Spleen (tissue), 11 donors: ENCODE measurements at regions not wholly inside any gene's neighbourhood (a gene's known extent, or its start where the extent isn't known, plus 50 kb on each side); places are given as distances from the start of the nearest gene placed in this dataset.

ENCODE experiments used
- DNase-seq: peaks from one replicate; pipeline ENCODE4 v3.0.0-alpha.2; 2020
- H3K27ac ChIP-seq, 8 donors: fragments of 200-600 bp; sonication (generic) in 7 of 8; 1 replicate in 4 of 8; 2 replicates in 4 of 8; pipeline versions ENCODE4 v1.5.0 to v1.8.0; 2016 to 2021; ENCODE audit warnings: inconsistent platforms in 4 of 8, mild to moderate bottlenecking in 4 of 8, moderate library complexity in 1 of 8
- H3K27me3 ChIP-seq, 7 donors: fragments of 200-600 bp; sonication (generic) in 6 of 7; replicated peaks in 1 of 7; 1 replicate in 4 of 7; 2 replicates in 3 of 7; pipeline versions ENCODE4 v1.5.0 to v1.8.0; 2016 to 2021; ENCODE audit warnings: inconsistent platforms in 3 of 7, mild to moderate bottlenecking in 1 of 7
- H3K36me3 ChIP-seq, 6 donors: fragments of 200-600 bp; sonication (generic) in 5 of 6; 1 replicate in 4 of 6; 2 replicates in 2 of 6; pipeline versions ENCODE4 v1.5.0 to v1.8.0; 2016 to 2021; ENCODE audit warnings: inconsistent platforms in 2 of 6
- H3K4me1 ChIP-seq, 6 donors: fragments of 200-600 bp; sonication (generic) in 5 of 6; 1 replicate in 3 of 6; 2 replicates in 3 of 6; pipeline versions ENCODE4 v1.5.0 to v1.8.0; 2016 to 2021; ENCODE audit warnings: inconsistent platforms in 3 of 6
- H3K4me3 ChIP-seq, 8 donors: fragments of 200-600 bp; sonication (generic) in 7 of 8; 1 replicate in 4 of 8; 2 replicates in 4 of 8; pipeline versions ENCODE4 v1.5.0 to v1.8.0; 2016 to 2021; ENCODE audit warnings: inconsistent platforms in 4 of 8, mild to moderate bottlenecking in 4 of 8, moderate library complexity in 2 of 8
- H3K9me3 ChIP-seq, 8 donors: fragments of 200-600 bp; sonication (generic) in 7 of 8; 1 replicate in 4 of 8; 2 replicates in 4 of 8; pipeline versions ENCODE4 v1.5.0 to v1.8.0; 2016 to 2021; ENCODE audit warnings: inconsistent platforms in 4 of 8
- POLR2A ChIP-seq, 3 donors: fragments of 450-650 bp; IDR thresholded peaks; one replicate each; pipeline ENCODE4 v1.5.1; 2017; ENCODE audit warnings: antibody characterized with exemption in 3 of 3, mild to moderate bottlenecking in 1 of 3
- POLR2AphosphoS5 ChIP-seq, 3 donors: sonication (generic); formaldehyde crosslinking; IDR thresholded peaks; one replicate each; pipeline ENCODE4 v1.5.1; 2017; ENCODE audit warnings: antibody characterized with exemption in 3 of 3
- WGBS, 5 donors: extraction: QIAGEN DNeasy Blood & Tissue Kit in 3 of 5; methylation state at CpG; one replicate each; pipeline versions ENCODE4 v1.1.5 to v1.1.7; 2013 to 2018; 5-methylcytosine and 5-hydroxymethylcytosine counted together
- intact Hi-C: fragments of 100-400 bp; cut with DNase I; formaldehyde crosslinking; loops from one replicate; pipeline ENCODE4 v1.15.0; 2023; ENCODE audit warnings: low total_unique reads
- TF ChIP-seq, protein P1 (sequence below), 11 experiments: fragments of 200-600 bp in 7 of 11; fragments of 450-650 bp in 4 of 11; sonication (generic) in 4 of 11; IDR thresholded peaks in 8 of 11; conservative IDR thresholded peaks in 3 of 11; 1 replicate in 7 of 11; 2 replicates in 4 of 11; pipeline versions ENCODE4 v1.4.0 to v1.8.0; 2016 to 2021; ENCODE audit warnings: antibody characterized with exemption in 11 of 11, inconsistent platforms in 4 of 11, mild to moderate bottlenecking in 1 of 11
- donor health status: healthy with polysubstance abuse.
- donor health status: DM: no; HTN: no; CAD: no; lungs with moderate emphysema.
- donor health status: DM: no; HTN: no; CAD: no.
- donor health status: Bipolar disorder and iron deficiency.
- donor health status: healthy.
- donor health status: DM: no; HTN: no; CAD: no.
- donor health status: DM: yes; HTN: yes; CAD: no.

DNA sequence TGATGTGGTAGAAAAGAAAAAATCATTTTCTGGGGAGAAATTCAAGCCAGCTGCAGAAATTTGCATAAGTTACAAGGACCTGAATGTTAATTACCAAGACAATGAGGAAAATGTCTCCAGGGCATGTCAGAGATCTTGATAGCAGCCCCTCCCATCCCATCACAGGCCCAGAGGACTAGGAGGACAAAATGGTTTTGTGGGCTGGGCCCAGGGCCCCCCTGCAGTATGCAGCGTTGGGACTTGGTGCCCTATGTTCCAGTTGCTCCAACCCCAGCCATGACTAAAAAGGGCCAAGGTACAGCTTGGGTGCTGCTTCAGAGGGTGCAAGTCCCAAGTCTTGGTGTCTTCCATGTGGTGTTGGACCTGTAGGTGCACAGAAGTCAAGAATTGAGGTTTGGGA lies 76.6 kb upstream of the SOX1 start:
- TF ChIP-seq POLR2AphosphoS5 (IDR thresholded peaks at IDR 0.05), result no peak

DNA sequence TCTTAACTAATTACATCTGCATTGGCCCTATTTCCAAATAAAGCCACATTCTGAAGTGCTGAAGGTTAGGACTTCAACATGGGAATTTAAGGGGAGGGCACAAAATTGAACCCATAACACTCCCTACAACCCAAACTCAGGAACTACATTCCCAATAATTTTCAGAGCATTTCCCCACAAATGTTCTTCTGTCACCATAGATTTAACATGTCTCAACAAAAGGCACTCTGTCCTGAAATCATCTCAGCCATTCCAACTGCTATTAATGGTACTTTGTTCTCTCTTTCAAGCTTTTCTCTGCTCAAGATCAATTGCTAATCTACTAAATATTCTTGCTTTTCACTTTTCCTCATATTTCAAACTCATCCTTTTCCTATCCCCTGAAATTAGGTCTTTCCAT lies 74.0 kb upstream of the SOX1 start:
- intact Hi-C loops, result no loop called here
- Histone ChIP-seq H3K9me3 (peaks cover 0 to 47% (median 32%) of the 10 kb centered on the region in 8 donors), H3K36me3 (no peaks in the 10 kb centered on the region), H3K27me3 (peaks cover 0 to 27% (median 0%) of the 10 kb centered on the region in 7 donors), H3K4me3 (no peak overlapping the region), H3K4me1 (no peaks in the 10 kb centered on the region), H3K27ac (no peak overlapping the region)
- DNase-seq, result no peak
- no peak for TF ChIP-seq POLR2A (IDR thresholded peaks at IDR 0.05)
- TF ChIP-seq, protein P1, sequence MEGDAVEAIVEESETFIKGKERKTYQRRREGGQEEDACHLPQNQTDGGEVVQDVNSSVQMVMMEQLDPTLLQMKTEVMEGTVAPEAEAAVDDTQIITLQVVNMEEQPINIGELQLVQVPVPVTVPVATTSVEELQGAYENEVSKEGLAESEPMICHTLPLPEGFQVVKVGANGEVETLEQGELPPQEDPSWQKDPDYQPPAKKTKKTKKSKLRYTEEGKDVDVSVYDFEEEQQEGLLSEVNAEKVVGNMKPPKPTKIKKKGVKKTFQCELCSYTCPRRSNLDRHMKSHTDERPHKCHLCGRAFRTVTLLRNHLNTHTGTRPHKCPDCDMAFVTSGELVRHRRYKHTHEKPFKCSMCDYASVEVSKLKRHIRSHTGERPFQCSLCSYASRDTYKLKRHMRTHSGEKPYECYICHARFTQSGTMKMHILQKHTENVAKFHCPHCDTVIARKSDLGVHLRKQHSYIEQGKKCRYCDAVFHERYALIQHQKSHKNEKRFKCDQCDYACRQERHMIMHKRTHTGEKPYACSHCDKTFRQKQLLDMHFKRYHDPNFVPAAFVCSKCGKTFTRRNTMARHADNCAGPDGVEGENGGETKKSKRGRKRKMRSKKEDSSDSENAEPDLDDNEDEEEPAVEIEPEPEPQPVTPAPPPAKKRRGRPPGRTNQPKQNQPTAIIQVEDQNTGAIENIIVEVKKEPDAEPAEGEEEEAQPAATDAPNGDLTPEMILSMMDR (IDR thresholded peaks at IDR 0.05 in 8 of 11, conservative IDR thresholded peaks at IDR 0.05 in 3 of 11), result no peak
- no peak for TF ChIP-seq POLR2AphosphoS5 (IDR thresholded peaks at IDR 0.05)

More for the DNA sequence above, 76.6 kb upstream of the SOX1 start:
- H3K9me3 ChIP-seq, result peaks cover 0 to 47% (median 32%) of the 10 kb centered on the region in 8 donors
- no peaks in the 10 kb centered on the region for H3K4me1 ChIP-seq
- 75 to 96% (median 82%) methylated on average over 1 of the region's 1 CpG for WGBS, 5 donors
- no peak overlapping the region for H3K4me3 ChIP-seq
- no peak overlapping the region for H3K27ac ChIP-seq
- H3K36me3 ChIP-seq, result no peaks in the 10 kb centered on the region
- DNase-seq, result no peak
- intact Hi-C loops, result no loop called here
- peaks cover 0 to 19% (median 0%) of the 10 kb centered on the region in 7 donors for H3K27me3 ChIP-seq

DNA sequence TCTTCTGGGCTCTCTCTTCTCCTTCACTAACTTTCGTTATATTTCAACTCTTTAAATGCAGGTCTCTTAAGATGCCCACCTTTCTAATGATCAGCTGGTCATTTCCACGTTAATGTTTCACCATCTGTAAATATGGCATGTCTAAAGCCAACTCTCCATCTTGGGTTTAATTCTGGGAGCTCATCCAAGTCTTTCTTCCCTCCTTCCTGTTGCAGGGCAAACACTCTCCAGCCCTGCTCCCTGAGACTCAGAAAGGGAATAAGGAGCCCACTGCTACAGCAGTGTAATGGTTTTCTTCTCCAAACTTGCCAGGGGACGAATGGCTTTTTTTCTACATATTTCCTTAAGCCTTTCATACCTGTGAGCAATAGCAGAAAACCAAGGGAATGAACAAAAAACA lies 73.3 kb upstream of the SOX1 start:
- intact Hi-C loops, result no loop called here
- TF ChIP-seq, protein P1 (IDR thresholded peaks at IDR 0.05 in 8 of 11, conservative IDR thresholded peaks at IDR 0.05 in 3 of 11), result no peak
- TF ChIP-seq POLR2A (IDR thresholded peaks at IDR 0.05), result no peak
- TF ChIP-seq POLR2AphosphoS5 (IDR thresholded peaks at IDR 0.05), result no peak
- Histone ChIP-seq H3K4me3 (no peak overlapping the region), H3K4me1 (no peaks in the 10 kb centered on the region), H3K36me3 (no peaks in the 10 kb centered on the region), H3K27ac (no peak overlapping the region), H3K27me3 (peaks cover 0 to 34% (median 0%) of the 10 kb centered on the region in 7 donors), H3K9me3 (peaks cover 0 to 40% (median 30%) of the 10 kb centered on the region in 8 donors)
- DNase-seq, result no peak
- WGBS, 5 donors, result 52 to 72% (median 59%) methylated on average over 3 of the region's 3 CpGs

DNA sequence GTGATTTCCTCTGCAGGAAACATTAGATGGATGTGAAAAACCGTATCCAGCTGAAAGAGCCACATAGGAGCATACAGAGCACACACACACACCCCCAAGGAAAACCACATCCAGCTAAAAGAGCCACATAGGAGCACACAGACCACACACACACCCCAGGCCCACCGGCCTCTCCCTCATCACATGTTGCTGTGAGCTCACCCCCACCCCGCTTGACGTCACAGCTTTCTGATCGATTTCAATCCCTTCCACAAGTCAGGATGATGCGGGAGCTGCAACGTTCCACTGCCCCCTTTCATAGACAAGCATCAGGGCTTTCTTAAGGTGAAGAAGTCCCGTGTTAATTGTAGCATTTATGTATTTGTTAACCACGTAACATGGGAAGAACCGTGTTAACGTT lies 72.4 kb upstream of the SOX1 start:
- Histone ChIP-seq H3K27me3 (peaks cover 0 to 37% (median 0%) of the 10 kb centered on the region in 7 donors), H3K4me3 (no peak overlapping the region), H3K36me3 (no peaks in the 10 kb centered on the region), H3K9me3 (peaks cover 0 to 31% (median 22%) of the 10 kb centered on the region in 8 donors), H3K27ac (no peak overlapping the region), H3K4me1 (no peaks in the 10 kb centered on the region)
- no peak for DNase-seq
- 79 to 84% (median 81%) methylated on average over 11 of the region's 11 CpGs for WGBS, 5 donors
- intact Hi-C loops, result no loop called here
- no peak for TF ChIP-seq POLR2A (IDR thresholded peaks at IDR 0.05)
- TF ChIP-seq POLR2AphosphoS5 (IDR thresholded peaks at IDR 0.05), result no peak
- TF ChIP-seq, protein P1 (IDR thresholded peaks at IDR 0.05 in 8 of 11, conservative IDR thresholded peaks at IDR 0.05 in 3 of 11), result no peak

DNA sequence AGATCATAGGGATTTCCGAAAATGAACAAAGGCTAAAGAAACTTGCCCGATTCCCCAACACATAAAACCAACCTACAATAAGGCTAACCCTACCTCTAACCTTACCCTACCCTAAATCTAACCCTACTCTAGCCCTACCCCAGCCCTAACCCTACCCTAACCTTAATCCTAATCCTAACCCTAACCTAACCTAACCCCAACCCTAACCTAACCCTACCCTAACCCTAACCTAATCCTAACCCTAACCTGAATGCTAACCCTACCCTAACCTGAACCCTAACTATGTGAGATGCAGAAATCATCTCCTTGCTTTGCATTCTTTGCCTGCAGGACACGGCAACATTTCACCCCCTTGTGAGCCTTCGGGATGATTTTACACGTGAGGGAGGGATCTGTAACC lies 67.6 kb upstream of the SOX1 start:
- peaks cover 0 to 20% (median 0%) of the 10 kb centered on the region in 7 donors for H3K27me3 ChIP-seq
- TF ChIP-seq, protein P1 (IDR thresholded peaks at IDR 0.05 in 8 of 11, conservative IDR thresholded peaks at IDR 0.05 in 3 of 11), result no peak
- TF ChIP-seq POLR2A (IDR thresholded peaks at IDR 0.05), result no peak
- TF ChIP-seq POLR2AphosphoS5 (IDR thresholded peaks at IDR 0.05), result no peak

More for the DNA sequence above, 67.6 kb upstream of the SOX1 start:
- no peak for DNase-seq
- Histone ChIP-seq H3K4me1 (no peaks in the 10 kb centered on the region), H3K4me3 (no peak overlapping the region), H3K27ac (no peak overlapping the region), H3K36me3 (no peaks in the 10 kb centered on the region), H3K9me3 (no peaks in the 10 kb centered on the region)
- WGBS, 5 donors, result 71 to 82% (median 76%) methylated on average over 5 of the region's 5 CpGs
- intact Hi-C loops, result no loop called here
